Endothelial cell of umbilical vein (primary cell): ENCODE measurements at regions not wholly inside any gene's neighbourhood (a gene's known extent, or its start where the extent isn't known, plus 50 kb on each side); places are given as distances from the start of the nearest gene placed in this dataset.

Source experiments
- CTCF ChIP-seq, 2 donors: IDR thresholded peaks; 1 replicate in 1 of 2; 2 replicates in 1 of 2; pipeline ENCODE4 v1.5.1; 2011; ENCODE audit warnings: low read length in 2 of 2, mild to moderate bottlenecking in 2 of 2, moderate library complexity in 2 of 2, control low read depth in 1 of 2, inconsistent platforms in 1 of 2, low read depth in 1 of 2; ENCODE audit not compliant: insufficient read depth in 1 of 2; ENCODE audit errors: extremely low read depth in 1 of 2
- EZH2 ChIP-seq: IDR thresholded peaks from 2 replicates; pipeline ENCODE4 v1.6.1; 2012; ENCODE audit warnings: borderline replicate concordance, low read depth, mild to moderate bottlenecking, moderate library complexity, low read length, inconsistent platforms; ENCODE audit not compliant: severe bottlenecking
- MAX ChIP-seq: IDR thresholded peaks from 2 replicates; pipeline ENCODE4 v1.6.1; 2011; ENCODE audit not compliant: insufficient read depth, insufficient read length
- POLR2A ChIP-seq: IDR thresholded peaks from 2 replicates; pipeline ENCODE4 v1.6.1; 2012; ENCODE audit warnings: low read depth, mild to moderate bottlenecking, control low read depth, low read length

DNA sequence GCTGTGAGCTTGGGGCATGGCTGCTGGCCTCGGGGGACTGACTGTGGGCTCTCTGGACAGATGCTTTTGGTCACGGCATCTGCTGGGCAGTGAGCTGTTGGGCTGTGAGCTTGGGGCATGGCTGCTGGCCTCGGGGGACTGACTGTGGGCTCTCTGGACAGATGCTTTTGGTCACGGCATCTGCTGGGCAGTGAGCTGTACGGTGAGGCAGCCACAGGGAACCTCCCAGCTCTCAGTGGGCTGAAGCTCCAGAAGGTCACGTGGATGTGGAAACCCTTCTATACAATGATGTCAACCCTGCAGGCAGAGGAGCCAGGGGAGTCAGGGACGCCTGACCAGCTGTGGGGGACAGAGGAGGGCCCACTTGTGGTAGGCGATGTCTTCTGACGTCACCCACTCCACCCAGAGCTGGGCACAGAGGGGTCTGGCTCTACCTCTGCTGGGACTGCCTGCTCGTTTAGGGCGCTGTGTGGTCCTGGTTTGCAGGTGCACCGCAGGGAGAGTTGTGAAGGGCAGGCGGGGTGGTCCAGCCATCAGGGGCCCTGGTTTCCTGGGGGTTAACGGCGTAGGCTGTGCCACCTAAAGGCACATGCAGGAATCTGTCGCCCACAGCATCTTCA lies 1331.3 kb downstream of the BRD1 start:
- no peak for TF ChIP-seq MAX
- TF ChIP-seq CTCF (IDR thresholded peaks at IDR 0.05; ENCODE audit: extremely low read depth in 1 of 2, insufficient read depth in 1 of 2, low read depth in 1 of 2, low read length in 2 of 2) = no peak
- TF ChIP-seq EZH2 = no peak
- TF ChIP-seq POLR2A = no peak
